ENCODE measurements at regions not wholly inside any gene's neighbourhood (a gene's known extent, or its start where the extent isn't known, plus 50 kb on each side); places are given as distances from the start of the nearest gene placed in this dataset.

DNA sequence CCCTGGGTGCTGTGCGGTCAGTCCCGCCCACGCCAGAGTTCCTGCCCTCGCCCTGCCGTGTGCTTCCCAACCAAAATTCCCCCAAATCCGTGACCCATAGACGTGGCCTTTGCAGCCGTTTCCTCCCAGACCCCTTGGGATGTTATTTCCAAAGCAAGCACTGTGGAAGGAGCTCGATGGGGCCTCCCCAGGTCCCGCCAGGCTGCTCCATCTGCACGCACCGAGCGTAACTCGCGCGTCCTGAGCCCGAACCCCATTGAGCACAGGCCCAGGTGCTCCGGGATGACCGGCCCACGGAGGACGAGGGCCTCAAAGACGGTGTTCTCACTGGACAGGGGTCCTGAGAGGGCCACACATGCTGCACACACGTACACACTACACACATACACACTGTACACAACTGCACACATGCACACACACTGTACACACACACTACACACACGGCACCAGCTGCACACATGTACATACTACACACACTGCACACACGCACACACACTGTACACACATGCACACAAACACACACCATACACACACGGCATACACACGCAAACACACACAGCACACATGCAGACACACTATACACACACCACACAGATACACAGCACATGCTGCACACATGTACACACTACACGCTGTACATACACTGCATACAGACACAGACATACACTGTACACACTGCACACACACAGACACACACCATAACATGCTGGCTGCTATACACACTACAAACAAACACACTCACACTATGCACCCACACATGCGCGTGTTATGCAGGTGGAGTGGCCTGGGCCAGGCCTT, 431.2 kb upstream of the SALL3 start:
- POLR2A ChIA-PET = no interaction called here
- no peak for DNase-seq (ENCODE audit: extremely low spot score)
- CTCF ChIA-PET = no interaction called here
- TF ChIP-seq FOXM1 (IDR thresholded peaks at IDR 0.05; ENCODE audit: borderline replicate concordance) (no peak), ARNT (IDR thresholded peaks at IDR 0.05) (no peak)

DNA sequence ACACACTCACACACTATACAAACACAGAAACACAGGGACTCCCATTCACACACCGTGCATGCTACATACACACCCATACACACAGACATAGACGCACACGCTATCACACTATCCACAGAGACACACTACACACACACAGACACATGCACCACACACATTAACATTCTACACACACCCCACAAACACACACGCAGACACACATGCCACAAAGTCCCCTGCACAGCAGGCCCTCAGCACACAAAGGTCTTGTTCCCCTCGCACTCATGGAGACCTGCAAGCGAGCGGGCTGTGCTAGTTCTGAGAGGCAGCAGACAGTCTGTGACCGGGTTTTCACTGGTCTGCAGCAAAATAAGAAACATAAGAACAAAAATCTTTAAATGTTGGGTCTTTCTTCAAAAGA, 429.6 kb upstream of the SALL3 start:
- ChIA-PET CTCF (no interaction called here), POLR2A (no interaction called here)
- TF ChIP-seq HDGF (IDR thresholded peaks at IDR 0.05; ENCODE audit: borderline replicate concordance) (no peak), FOXM1 (IDR thresholded peaks at IDR 0.05; ENCODE audit: borderline replicate concordance) (no peak), CTBP1 (IDR thresholded peaks at IDR 0.05; ENCODE audit: borderline replicate concordance) (no peak), ELF4 (IDR thresholded peaks at IDR 0.05) (no peak), FOXA1 (IDR thresholded peaks at IDR 0.05) (no peak), SP1 (IDR thresholded peaks at IDR 0.05) (no peak), TARDBP (IDR thresholded peaks at IDR 0.05) (no peak), NFRKB (IDR thresholded peaks at IDR 0.05) (no peak), ZNF384 (IDR thresholded peaks at IDR 0.05) (no peak), FOXK2 (IDR thresholded peaks at IDR 0.05) (no peak), PKNOX1 (IDR thresholded peaks at IDR 0.05) (no peak), BHLHE40 (IDR thresholded peaks at IDR 0.05; ENCODE audit: borderline replicate concordance) (no peak), LEF1 (IDR thresholded peaks at IDR 0.05; ENCODE audit: borderline replicate concordance) (no peak), SUZ12 (IDR thresholded peaks at IDR 0.05) (no peak), L3MBTL2 (conservative IDR thresholded peaks at IDR 0.05) (no peak)
- DNase-seq (ENCODE audit: extremely low spot score) = no peak

DNA sequence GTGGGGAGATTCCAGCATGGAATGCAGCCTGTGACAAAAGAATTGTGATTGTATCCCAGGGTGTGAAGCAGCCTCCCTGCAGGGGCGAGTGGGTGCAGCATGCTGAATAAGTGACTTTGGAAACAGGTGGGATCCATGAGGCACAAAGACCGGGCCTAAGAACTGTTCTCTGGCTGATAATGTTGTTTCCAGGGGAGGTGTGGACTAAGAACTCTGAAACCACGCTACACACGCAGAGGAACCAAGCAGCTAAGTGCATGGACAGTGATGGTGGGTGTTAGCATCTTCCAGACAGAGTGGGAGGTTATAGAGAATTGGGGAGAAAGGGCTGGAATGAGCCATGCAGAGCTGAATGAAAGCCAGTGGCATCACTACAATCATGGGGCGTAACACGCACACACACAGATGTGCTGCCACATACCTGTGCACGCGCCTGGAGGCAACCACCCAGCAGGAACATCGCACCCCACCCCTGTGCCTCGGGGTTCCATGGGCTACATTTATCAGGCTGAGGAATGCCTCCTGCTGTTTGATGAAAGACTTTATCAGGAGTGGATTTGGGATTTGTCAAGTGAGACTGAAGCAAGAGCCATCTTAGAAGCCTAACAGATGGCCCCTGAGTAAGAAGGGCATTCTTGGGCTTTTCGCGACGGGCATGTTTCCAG, 424.5 kb upstream of the SALL3 start:
- TF ChIP-seq FOXK2 (IDR thresholded peaks at IDR 0.05) = no peak
- no peak for TF ChIP-seq ARNT (IDR thresholded peaks at IDR 0.05)
- no peak for TF ChIP-seq PKNOX1 (IDR thresholded peaks at IDR 0.05)
- no peak for TF ChIP-seq LEF1 (IDR thresholded peaks at IDR 0.05; ENCODE audit: borderline replicate concordance)
- no peak for TF ChIP-seq FOXM1 (IDR thresholded peaks at IDR 0.05; ENCODE audit: borderline replicate concordance)
- TF ChIP-seq SUZ12 (IDR thresholded peaks at IDR 0.05) = no peak
- no peak for TF ChIP-seq SP1 (IDR thresholded peaks at IDR 0.05)
- TF ChIP-seq TARDBP (IDR thresholded peaks at IDR 0.05) = no peak
- no peak for TF ChIP-seq FOXA1 (IDR thresholded peaks at IDR 0.05)
- no peak for TF ChIP-seq ELF4 (IDR thresholded peaks at IDR 0.05)
- TF ChIP-seq BHLHE40 (IDR thresholded peaks at IDR 0.05; ENCODE audit: borderline replicate concordance) = no peak
- no peak for TF ChIP-seq CTBP1 (IDR thresholded peaks at IDR 0.05; ENCODE audit: borderline replicate concordance)
- no peak for TF ChIP-seq L3MBTL2 (conservative IDR thresholded peaks at IDR 0.05)
- TF ChIP-seq NFRKB (IDR thresholded peaks at IDR 0.05) = no peak
- no peak for TF ChIP-seq HDGF (IDR thresholded peaks at IDR 0.05; ENCODE audit: borderline replicate concordance)
- TF ChIP-seq ZNF384 (IDR thresholded peaks at IDR 0.05) = no peak
- no peak for DNase-seq (ENCODE audit: extremely low spot score)
- ChIA-PET POLR2A (no interaction called here), CTCF (no interaction called here)

GRCh38 chr18:78557371-78557770, 422.2 kb upstream of the SALL3 start:
- CTCF ChIA-PET = no interaction called here
- TF ChIP-seq FOXK2 (IDR thresholded peaks at IDR 0.05) (no peak), FOXM1 (IDR thresholded peaks at IDR 0.05; ENCODE audit: borderline replicate concordance) (no peak), L3MBTL2 (conservative IDR thresholded peaks at IDR 0.05) (no peak), TARDBP (IDR thresholded peaks at IDR 0.05) (no peak), SUZ12 (IDR thresholded peaks at IDR 0.05) (no peak), FOXA1 (IDR thresholded peaks at IDR 0.05) (no peak), HDGF (IDR thresholded peaks at IDR 0.05; ENCODE audit: borderline replicate concordance) (no peak), LEF1 (IDR thresholded peaks at IDR 0.05; ENCODE audit: borderline replicate concordance) (no peak), ARNT (IDR thresholded peaks at IDR 0.05) (no peak), NFRKB (IDR thresholded peaks at IDR 0.05) (no peak), PKNOX1 (IDR thresholded peaks at IDR 0.05) (no peak), ZNF384 (IDR thresholded peaks at IDR 0.05) (no peak), SP1 (IDR thresholded peaks at IDR 0.05) (no peak), ELF4 (IDR thresholded peaks at IDR 0.05) (no peak), BHLHE40 (IDR thresholded peaks at IDR 0.05; ENCODE audit: borderline replicate concordance) (no peak), CTBP1 (IDR thresholded peaks at IDR 0.05; ENCODE audit: borderline replicate concordance) (no peak)
- POLR2A ChIA-PET = no interaction called here
- no peak for DNase-seq (ENCODE audit: extremely low spot score)

- ChIA-PET CTCF (no interaction called here), POLR2A (no interaction called here)
- no peak for TF ChIP-seq LEF1 (IDR thresholded peaks at IDR 0.05; ENCODE audit: borderline replicate concordance)
- TF ChIP-seq ARNT (IDR thresholded peaks at IDR 0.05) = no peak
- TF ChIP-seq L3MBTL2 (conservative IDR thresholded peaks at IDR 0.05) = no peak
- TF ChIP-seq SUZ12 (IDR thresholded peaks at IDR 0.05) = no peak
- no peak for TF ChIP-seq TARDBP (IDR thresholded peaks at IDR 0.05)
- TF ChIP-seq FOXK2 (IDR thresholded peaks at IDR 0.05) = no peak
- no peak for TF ChIP-seq NFRKB (IDR thresholded peaks at IDR 0.05)
- no peak for TF ChIP-seq CTBP1 (IDR thresholded peaks at IDR 0.05; ENCODE audit: borderline replicate concordance)
- TF ChIP-seq ELF4 (IDR thresholded peaks at IDR 0.05) = no peak
- TF ChIP-seq FOXM1 (IDR thresholded peaks at IDR 0.05; ENCODE audit: borderline replicate concordance) = no peak
- TF ChIP-seq HDGF (IDR thresholded peaks at IDR 0.05; ENCODE audit: borderline replicate concordance) = no peak
- no peak for TF ChIP-seq BHLHE40 (IDR thresholded peaks at IDR 0.05; ENCODE audit: borderline replicate concordance)
- no peak for DNase-seq (ENCODE audit: extremely low spot score)
Measured at GRCh38 chr18:78558101-78558810, 421.4 kb upstream of the SALL3 start.
